IMR-90 (cell line): ENCODE measurements at regions not wholly inside any gene's neighbourhood (a gene's known extent, or its start where the extent isn't known, plus 50 kb on each side); places are given as distances from the start of the nearest gene placed in this dataset.

Experiments used
- ATAC-seq: fragments of 200-7000 bp; cut with Tn5 transposase; 2 replicates; pipeline ENCODE4 v1.9.1; 2020; ENCODE audit warnings: low read depth, mild to moderate bottlenecking, moderate library complexity
- BruUV-seq: library from RNA; stranded (reverse); fragments of 400-500 nt; replicated peaks from 2 replicates; lab custom pipeline; 2021; lab: Mats Ljungman, UMichigan
- CTCF ChIA-PET: fragments of 300-600 bp; formaldehyde crosslinking; extraction: SDS; loops from one replicate; lab custom pipeline; 2021; ENCODE audit warnings: antibody characterized with exemption; lab: Yijun Ruan, JAX
- POLR2A ChIA-PET: fragments of 300-600 bp; sonication (Branson Sonifier 250); formaldehyde crosslinking; loops from one replicate; lab custom pipeline; 2022; ENCODE audit warnings: antibody characterized with exemption; ENCODE audit not compliant: unreplicated experiment; lab: Charles Lee
- DNase-seq: peaks from one replicate; pipeline ENCODE4 v3.0.0; 2013
- H2AFZ ChIP-seq: replicated peaks from 2 replicates; pipeline ENCODE3; 2013; ENCODE audit warnings: low read length, mild to moderate bottlenecking; ENCODE audit not compliant: poor library complexity
- H2AK5ac ChIP-seq: 2 replicates; pipeline ENCODE4 v1.6.1; 2013; ENCODE audit warnings: low read depth, low read length, inconsistent platforms
- H2AK9ac ChIP-seq: replicated peaks from 2 replicates; pipeline ENCODE3; 2013; ENCODE audit warnings: mild to moderate bottlenecking, low read depth, low read length, moderate library complexity; ENCODE audit not compliant: poor library complexity
- H2BK120ac ChIP-seq: 2 replicates; pipeline ENCODE4 v1.6.1; 2013; ENCODE audit warnings: low read depth, low read length, inconsistent platforms
- H2BK15ac ChIP-seq: 3 replicates; pipeline ENCODE4 v1.6.1; 2013; ENCODE audit warnings: low read depth, low read length, inconsistent platforms
- H2BK20ac ChIP-seq: 2 replicates; pipeline ENCODE4 v1.6.1; 2013; ENCODE audit warnings: low read depth, mild to moderate bottlenecking, inconsistent platforms, low read length, moderate library complexity
- H2BK5ac ChIP-seq: 2 replicates; pipeline ENCODE4 v1.6.1; 2013; ENCODE audit warnings: mild to moderate bottlenecking, low read depth, low read length, inconsistent platforms; ENCODE audit not compliant: poor library complexity, severe bottlenecking
- H3K14ac ChIP-seq: replicated peaks from 2 replicates; pipeline ENCODE4 v1.6.1; 2013; ENCODE audit warnings: low read depth, low read length, inconsistent platforms
- H3K18ac ChIP-seq: 2 replicates; pipeline ENCODE4 v1.6.1; 2013; ENCODE audit warnings: low read depth, low read length, control low read depth
- H3K23ac ChIP-seq: 2 replicates; pipeline ENCODE4 v1.6.1; 2013; ENCODE audit warnings: low read depth, low read length, inconsistent platforms
- H3K27ac ChIP-seq: 2 replicates; pipeline ENCODE4 v1.5.1; 2013; ENCODE audit warnings: mild to moderate bottlenecking, control low read depth, low read length; ENCODE audit not compliant: insufficient read depth
- H3K27me3 ChIP-seq: 2 replicates; pipeline ENCODE4 v1.6.1; 2013; ENCODE audit warnings: low read length; ENCODE audit not compliant: control insufficient read depth, insufficient read depth
- H3K36me3 ChIP-seq: 2 replicates; pipeline ENCODE4 v1.6.1; 2013; ENCODE audit warnings: low read length, mixed read lengths; ENCODE audit not compliant: control insufficient read depth, insufficient read depth
- H3K4ac ChIP-seq: 2 replicates; pipeline ENCODE4 v1.6.1; 2013; ENCODE audit warnings: low read depth, low read length, inconsistent platforms
- H3K4me1 ChIP-seq: 2 replicates; pipeline ENCODE4 v1.6.1; 2013; ENCODE audit warnings: low read length, mixed read lengths; ENCODE audit not compliant: control insufficient read depth, insufficient read depth
- H3K4me2 ChIP-seq: 2 replicates; pipeline ENCODE4 v1.6.1; 2013; ENCODE audit warnings: low read depth, mild to moderate bottlenecking, control low read depth, low read length, moderate library complexity
- H3K4me3 ChIP-seq: 2 replicates; pipeline ENCODE4 v1.5.1; 2013; ENCODE audit warnings: low read depth, mild to moderate bottlenecking, control low read depth, low read length, moderate library complexity; ENCODE audit not compliant: insufficient read depth
- H3K56ac ChIP-seq: 2 replicates; pipeline ENCODE4 v1.6.1; 2013; ENCODE audit warnings: low read length, inconsistent platforms; ENCODE audit not compliant: insufficient read depth; ENCODE audit errors: extremely low read depth
- H3K79me1 ChIP-seq, 2 experiments: 2 replicates each; pipeline ENCODE4 v1.6.1; 2013; ENCODE audit warnings: low read length in 2 of 2, inconsistent platforms in 1 of 2, low read depth in 1 of 2
- H3K9ac ChIP-seq: 2 replicates; pipeline ENCODE4 v1.6.1; 2013; ENCODE audit warnings: low read depth, low read length, control low read depth
- H3K9me1 ChIP-seq: 2 replicates; pipeline ENCODE4 v1.6.1; 2013; ENCODE audit warnings: low read length, inconsistent platforms; ENCODE audit not compliant: insufficient read depth
- H3K9me3 ChIP-seq: 2 replicates; pipeline ENCODE4 v1.6.1; 2013; ENCODE audit warnings: low read length; ENCODE audit not compliant: control insufficient read depth, insufficient read depth
- H4K20me1 ChIP-seq: 2 replicates; pipeline ENCODE4 v1.6.1; 2013; ENCODE audit warnings: low read length, inconsistent platforms; ENCODE audit not compliant: insufficient read depth
- H4K5ac ChIP-seq: 2 replicates; pipeline ENCODE4 v1.6.1; 2013; ENCODE audit warnings: mild to moderate bottlenecking, low read depth, low read length, control low read depth
- H4K8ac ChIP-seq, 2 experiments: 2 replicates each; pipeline ENCODE4 v1.6.1; 2013; ENCODE audit warnings: low read depth in 2 of 2, low read length in 2 of 2, control low read depth in 1 of 2, inconsistent platforms in 1 of 2
- H4K91ac ChIP-seq: 2 replicates; pipeline ENCODE4 v1.6.1; 2013; ENCODE audit warnings: low read depth, low read length, inconsistent platforms; ENCODE audit not compliant: insufficient read depth
- BHLHE40 ChIP-seq: fragments of 150-350 bp; IDR thresholded peaks from 2 replicates; pipeline ENCODE4 v1.6.1; 2016; ENCODE audit warnings: mild to moderate bottlenecking, low read depth, low read length
- CEBPB ChIP-seq: IDR thresholded peaks from 2 replicates; pipeline ENCODE4 v1.6.1; 2012; ENCODE audit warnings: low read depth, low read length, improper control_type of control experiment
- CHD1 ChIP-seq: IDR thresholded peaks from 2 replicates; pipeline ENCODE4 v1.6.1; 2012; ENCODE audit warnings: low read depth, low read length, improper control_type of control experiment
- CTCF ChIP-seq: conservative IDR thresholded peaks from 2 replicates; pipeline ENCODE4 v1.5.1; 2012; ENCODE audit warnings: mild to moderate bottlenecking, low read depth, low read length, improper control_type of control experiment
- ELK1 ChIP-seq: fragments of 150-350 bp; IDR thresholded peaks from 2 replicates; pipeline ENCODE4 v1.6.1; 2016; ENCODE audit warnings: low read depth, mild to moderate bottlenecking, low read length, moderate library complexity, borderline replicate concordance
- FOS ChIP-seq: fragments of 150-350 bp; IDR thresholded peaks from 2 replicates; pipeline ENCODE4 v1.6.1; 2016; ENCODE audit warnings: low read depth, low read length
- MAFK ChIP-seq: IDR thresholded peaks from 2 replicates; pipeline ENCODE4 v1.6.1; 2012; ENCODE audit warnings: low read depth, low read length, improper control_type of control experiment
- MAZ ChIP-seq: IDR thresholded peaks from 2 replicates; pipeline ENCODE4 v1.6.1; 2012; ENCODE audit warnings: low read depth, mild to moderate bottlenecking, low read length, improper control_type of control experiment, moderate library complexity, borderline replicate concordance
- MXI1 ChIP-seq: IDR thresholded peaks from 2 replicates; pipeline ENCODE4 v1.6.1; 2012; ENCODE audit warnings: low read depth, mild to moderate bottlenecking, low read length, moderate library complexity, borderline replicate concordance
- NFE2L2 ChIP-seq: fragments of 150-350 bp; IDR thresholded peaks from 2 replicates; pipeline ENCODE4 v1.6.1; 2016; ENCODE audit warnings: low read depth, mild to moderate bottlenecking, low read length
- POLR2A ChIP-seq: IDR thresholded peaks from 2 replicates; pipeline ENCODE4 v1.6.1; 2012; ENCODE audit warnings: mild to moderate bottlenecking, low read depth, low read length
- RAD21 ChIP-seq: IDR thresholded peaks from 2 replicates; pipeline ENCODE4 v1.6.1; 2012; ENCODE audit warnings: low read length, improper control_type of control experiment
- RCOR1 ChIP-seq: IDR thresholded peaks from 2 replicates; pipeline ENCODE4 v1.6.1; 2012; ENCODE audit warnings: mild to moderate bottlenecking, low read length, improper control_type of control experiment; ENCODE audit not compliant: insufficient replicate concordance
- RFX5 ChIP-seq: IDR thresholded peaks from 2 replicates; pipeline ENCODE4 v1.8.0; 2012; ENCODE audit warnings: low read depth, mild to moderate bottlenecking, low read length, moderate library complexity
- SMC3 ChIP-seq: fragments of 150-350 bp; IDR thresholded peaks from 2 replicates; pipeline ENCODE4 v1.6.1; 2016; ENCODE audit warnings: low read depth, mild to moderate bottlenecking, antibody characterized with exemption, low read length, moderate library complexity
- USF2 ChIP-seq: fragments of 150-350 bp; IDR thresholded peaks from 2 replicates; pipeline ENCODE4 v1.6.1; 2017; ENCODE audit warnings: mild to moderate bottlenecking, antibody characterized with exemption, low read length, low read depth
- WGBS, 2 experiments: methylation state at CpG; one replicate each; pipeline versions ENCODE4 v1.1.5 to v1.1.7; 2013; ENCODE audit warnings: missing lambda C conversion rate in 2 of 2; ENCODE audit not compliant: insufficient read length in 1 of 2; ENCODE audit errors: extremely low coverage in 2 of 2; 5-methylcytosine and 5-hydroxymethylcytosine counted together
- dilution Hi-C: fragments of 300-500 bp; cut with HindIII; formaldehyde crosslinking; loops from one replicate; pipeline ENCODE4 v1.14.3; 2018; ENCODE audit warnings: low sequenced_read_pairs; ENCODE audit not compliant: unreplicated experiment
- in situ Hi-C: fragments of 300-500 bp; cut with MboI; formaldehyde crosslinking; loops from 3 replicates; pipeline ENCODE4 v1.14.3; 2019; ENCODE audit warnings: low sequenced_read_pairs, inconsistent platforms, mixed read lengths
- intact Hi-C: fragments of 100-400 bp; cut with micrococcal nuclease; formaldehyde crosslinking; loops from 2 replicates; pipeline ENCODE4 v1.10.0; 2022

DNA sequence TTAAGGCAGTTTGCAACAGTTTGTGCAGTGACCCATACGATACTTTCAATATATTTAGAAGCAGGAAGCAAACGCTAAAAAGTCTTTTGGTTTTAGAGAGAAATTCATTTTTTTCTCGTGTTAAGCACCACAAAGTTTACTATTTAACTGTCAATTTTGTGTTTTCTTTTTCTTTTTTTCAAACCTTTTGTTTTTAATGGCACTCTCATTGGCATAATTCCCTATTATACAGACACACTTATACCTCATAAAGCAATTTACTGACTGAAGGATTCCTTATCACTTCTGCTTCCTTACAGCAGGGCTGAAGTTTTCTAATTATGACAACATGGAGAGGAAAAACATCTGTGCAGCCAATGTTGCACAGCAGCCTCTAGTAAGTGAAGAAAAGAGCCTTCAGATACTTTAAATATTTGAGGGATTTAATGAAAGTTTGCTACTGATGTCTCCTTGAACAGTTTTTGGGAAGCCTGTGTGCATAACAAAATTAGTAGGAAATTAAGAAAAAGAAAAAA, 2191.2 kb downstream of the LRRC4C start:
- Histone ChIP-seq H3K27me3 (no peaks in the 10 kb centered on the region), H3K9me1 (no peaks in the 10 kb centered on the region), H4K91ac (no peak overlapping the region), H2AK5ac (no peak overlapping the region), H3K4me2 (no peak overlapping the region), H4K5ac (no peak overlapping the region), H3K14ac (no peak overlapping the region), H2AK9ac (no peak overlapping the region), H4K20me1 (no peaks in the 10 kb centered on the region), H3K18ac (no peak overlapping the region), H2BK20ac (no peak overlapping the region), H3K4ac (no peak overlapping the region), H3K4me1 (no peaks in the 10 kb centered on the region), H3K27ac (no peak overlapping the region), H4K8ac (no peak overlapping the region), H2BK5ac (no peak overlapping the region), H3K36me3 (no peaks in the 10 kb centered on the region), H3K23ac (no peak overlapping the region), H3K4me3 (no peak overlapping the region), H3K79me1 (no peaks in the 10 kb centered on the region), H3K9ac (no peak overlapping the region), H2BK15ac (no peak overlapping the region), H3K56ac (no peak overlapping the region), H2AFZ (no peak overlapping the region), H2BK120ac (no peak overlapping the region), H3K9me3 (peaks cover 3% of the 10 kb centered on the region; the same call in 1 of the 2 replicates)
- POLR2A ChIA-PET: no interaction called here
- WGBS, 2 experiments: no CpG with 5 or more reads among the region's 3 CpGs
- in situ Hi-C loops: no loop called here
- TF ChIP-seq MAFK: no peak
- no peak for TF ChIP-seq MXI1
- no peak for TF ChIP-seq MAZ
- no peak for TF ChIP-seq NFE2L2
- no peak for TF ChIP-seq CHD1
- no peak for TF ChIP-seq RFX5
- TF ChIP-seq USF2: no peak
- no peak for TF ChIP-seq RAD21
- TF ChIP-seq BHLHE40: no peak
- TF ChIP-seq CEBPB: no peak
- no peak for TF ChIP-seq RCOR1
- no peak for TF ChIP-seq ELK1
- TF ChIP-seq SMC3: no peak
- no peak for TF ChIP-seq CTCF
- TF ChIP-seq POLR2A: no peak
- TF ChIP-seq FOS: no peak
- no peak for ATAC-seq
- CTCF ChIA-PET: no interaction called here
- BruUV-seq: no TSS peak
- DNase-seq: no peak
- dilution Hi-C loops: no loop called here
- intact Hi-C loops: no loop called here
